Natural killer cell (primary cell): ENCODE measurements at regions not wholly inside any gene's neighbourhood (a gene's known extent, or its start where the extent isn't known, plus 50 kb on each side); places are given as distances from the start of the nearest gene placed in this dataset.
"Not testable (repeated sequence)": the region's sequence is repeated elsewhere in the genome, so short reads cannot be mapped to it uniquely, and the experiment has no call there.

Source experiments
- ATAC-seq, 3 donors: fragments of 150-1000 bp in 2 of 3; fragments of 200-7000 bp in 1 of 3; cut with Tn5 transposase; 1 replicate in 1 of 3; 2 replicates in 2 of 3; pipeline ENCODE4 v1.10.0; 2021; ENCODE audit warnings: mild to moderate bottlenecking in 2 of 3, moderate library complexity in 2 of 3
- DNase-seq, 2 donors: peaks; one replicate each; pipeline versions ENCODE4 v3.0.0 to v3.0.0-alpha.2; 2013 to 2021; ENCODE audit warnings: mixed read lengths in 1 of 2
- H3K27ac ChIP-seq: one replicate; pipeline ENCODE4 v1.5.1; 2013; ENCODE audit warnings: mild to moderate bottlenecking, low read length
- H3K27me3 ChIP-seq: one replicate; pipeline ENCODE4 v1.6.1; 2013; ENCODE audit warnings: low read length; ENCODE audit not compliant: control insufficient read depth, insufficient read depth
- H3K36me3 ChIP-seq: one replicate; pipeline ENCODE4 v1.6.1; 2013; ENCODE audit warnings: low read length; ENCODE audit not compliant: control insufficient read depth, insufficient read depth
- H3K4me1 ChIP-seq: one replicate; pipeline ENCODE4 v1.6.1; 2013; ENCODE audit warnings: low read length; ENCODE audit not compliant: control insufficient read depth, insufficient read depth
- H3K4me3 ChIP-seq: one replicate; pipeline ENCODE4 v1.5.1; 2013; ENCODE audit warnings: low read length
- H3K9me3 ChIP-seq: one replicate; pipeline ENCODE4 v1.6.1; 2013; ENCODE audit warnings: low read length; ENCODE audit not compliant: control insufficient read depth, insufficient read depth
- H3K27ac Mint-ChIP-seq, 2 donors: one replicate each; pipeline ENCODE4 v1.8.0; 2022; ENCODE audit warnings: mild to moderate bottlenecking in 2 of 2, mixed read lengths in 2 of 2, moderate library complexity in 1 of 2
- H3K27me3 Mint-ChIP-seq, 2 donors: one replicate each; pipeline ENCODE4 v1.8.0; 2022; ENCODE audit warnings: low read depth in 2 of 2, mixed read lengths in 2 of 2
- H3K36me3 Mint-ChIP-seq: one replicate; pipeline ENCODE4 v1.8.0; 2022; ENCODE audit warnings: mixed read lengths
- H3K4me1 Mint-ChIP-seq, 2 donors: one replicate each; pipeline ENCODE4 v1.8.0; 2022; ENCODE audit warnings: mixed read lengths in 2 of 2
- H3K4me3 Mint-ChIP-seq: one replicate; pipeline ENCODE4 v1.8.0; 2022; ENCODE audit warnings: mild to moderate bottlenecking, moderate library complexity, mixed read lengths
- H3K9me3 Mint-ChIP-seq, 2 donors: one replicate each; pipeline ENCODE4 v1.8.0; 2022; ENCODE audit warnings: mixed read lengths in 2 of 2
- CTCF ChIP-seq: fragments of 200-600 bp; IDR thresholded peaks from one replicate; pipeline ENCODE4 v1.8.0; 2022; ENCODE audit warnings: antibody characterized with exemption
- WGBS: methylation state at CpG from one replicate; pipeline ENCODE4 v1.1.7; 2013; ENCODE audit warnings: missing lambda C conversion rate; ENCODE audit not compliant: insufficient coverage; 5-methylcytosine and 5-hydroxymethylcytosine counted together
- intact Hi-C: fragments of 100-400 bp; cut with micrococcal nuclease; formaldehyde crosslinking; loops from one replicate; pipeline ENCODE4 v1.14.2; 2022

- no peak overlapping the region for H3K4me3 Mint-ChIP-seq
- no peak for ATAC-seq
Observed at GRCh38 chr3:87541723-87542122, 265.3 kb upstream of the POU1F1 start.

GRCh38 chr3:87538722-87539121 is 262.3 kb upstream of the POU1F1 start:
- intact Hi-C loops, H3K27me3 Mint-ChIP-seq, H3K27ac Mint-ChIP-seq, H3K9me3 ChIP-seq, H3K4me3 Mint-ChIP-seq, H3K27me3 ChIP-seq, H3K4me3 ChIP-seq, H3K4me1 ChIP-seq, DNase-seq, ATAC-seq, H3K36me3 ChIP-seq, H3K27ac ChIP-seq, H3K36me3 Mint-ChIP-seq, H3K4me1 Mint-ChIP-seq: not testable (repeated sequence)
- 91% methylated on average over 5 of the region's 5 CpGs for WGBS
- H3K9me3 Mint-ChIP-seq, result peaks cover 5 to 14% of the 10 kb centered on the region in 2 donors

More at GRCh38 chr3:87541723-87542122, 265.3 kb upstream of the POU1F1 start:
- Histone ChIP-seq H3K27ac (no peak overlapping the region), H3K27me3 (no peaks in the 10 kb centered on the region), H3K4me1 (no peaks in the 10 kb centered on the region), H3K9me3 (no peaks in the 10 kb centered on the region), H3K4me3 (no peak overlapping the region), H3K36me3 (no peaks in the 10 kb centered on the region)
- peaks cover 7 to 10% of the 10 kb centered on the region in 2 donors for H3K9me3 Mint-ChIP-seq
- no peaks in the 10 kb centered on the region for H3K4me1 Mint-ChIP-seq
- DNase-seq, result no peak
- no peaks in the 10 kb centered on the region for H3K27me3 Mint-ChIP-seq
- TF ChIP-seq CTCF, result no peak
- WGBS, result 94% methylated on average over 2 of the region's 3 CpGs
- H3K36me3 Mint-ChIP-seq, result no peaks in the 10 kb centered on the region
- H3K27ac Mint-ChIP-seq, result no peak overlapping the region
- intact Hi-C loops, result no loop called here

DNA sequence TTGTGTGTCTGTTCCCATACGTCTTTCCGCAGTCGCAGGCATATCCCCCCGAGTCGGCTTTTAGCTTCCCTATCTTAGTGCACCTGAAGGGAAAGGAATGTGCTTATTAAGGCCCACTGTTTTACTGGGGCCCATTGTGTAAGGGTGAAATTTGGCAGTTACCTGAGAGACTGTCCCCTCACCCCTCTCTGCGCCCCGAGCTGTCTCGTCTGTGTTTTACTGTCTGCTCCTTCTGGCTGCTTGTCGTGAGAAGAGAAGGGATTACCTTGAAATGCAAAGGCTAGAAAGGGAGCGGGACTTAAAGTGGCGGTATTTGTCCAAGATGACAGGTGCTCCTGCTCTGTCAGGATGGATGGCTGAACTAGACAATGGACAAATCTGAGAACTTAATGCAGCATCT is 233.0 kb upstream of the POU1F1 start:
- H3K4me1 ChIP-seq, result no peaks in the 10 kb centered on the region
- no peaks in the 10 kb centered on the region for H3K9me3 ChIP-seq
- Mint-ChIP-seq H3K27ac (no peak overlapping the region), H3K36me3 (no peaks in the 10 kb centered on the region), H3K9me3 (no peaks in the 10 kb centered on the region), H3K27me3 (no peaks in the 10 kb centered on the region), H3K4me3 (no peak overlapping the region), H3K4me1 (no peaks in the 10 kb centered on the region)
- TF ChIP-seq CTCF, result no peak
- H3K27ac ChIP-seq, result no peak overlapping the region
- H3K27me3 ChIP-seq, result no peaks in the 10 kb centered on the region
- H3K4me3 ChIP-seq, result no peak overlapping the region
- ATAC-seq (no peak), DNase-seq (no peak)
- intact Hi-C loops, result no loop called here
- WGBS, result 84% methylated on average over 11 of the region's 11 CpGs
- no peaks in the 10 kb centered on the region for H3K36me3 ChIP-seq

- Histone ChIP-seq H3K36me3 (no peaks in the 10 kb centered on the region), H3K4me3 (no peak overlapping the region), H3K9me3 (no peaks in the 10 kb centered on the region), H3K4me1 (no peaks in the 10 kb centered on the region), H3K27ac (no peak overlapping the region), H3K27me3 (no peaks in the 10 kb centered on the region)
- WGBS, result 90% methylated on average over 3 of the region's 3 CpGs
- ATAC-seq (no peak), DNase-seq (no peak)
- no peak overlapping the region for H3K4me3 Mint-ChIP-seq
- no peak for TF ChIP-seq CTCF
- H3K36me3 Mint-ChIP-seq, result no peaks in the 10 kb centered on the region
- H3K9me3 Mint-ChIP-seq, result no peaks in the 10 kb centered on the region
- no peaks in the 10 kb centered on the region for H3K4me1 Mint-ChIP-seq
- no peak overlapping the region for H3K27ac Mint-ChIP-seq
- intact Hi-C loops, result no loop called here
- H3K27me3 Mint-ChIP-seq, result no peaks in the 10 kb centered on the region
Observed at GRCh38 chr3:87508921-87509320, 232.5 kb upstream of the POU1F1 start.
